BJ (cell line): ENCODE measurements at regions not wholly inside any gene's neighbourhood (a gene's known extent, or its start where the extent isn't known, plus 50 kb on each side); places are given as distances from the start of the nearest gene placed in this dataset.

Source experiments
- CTCF ChIA-PET: fragments of 350-600 bp; formaldehyde crosslinking; extraction: SDS; loops from one replicate; lab custom pipeline; 2021; ENCODE audit warnings: antibody characterized with exemption, inconsistent platforms; lab: Yijun Ruan, JAX
- POLR2A ChIA-PET: fragments of 300-600 bp; sonication (Branson Sonifier 250); formaldehyde crosslinking; extraction: SDS; loops from one replicate; lab custom pipeline; 2021; ENCODE audit warnings: antibody characterized with exemption; lab: Charles Lee
- DNase-seq: peaks from one replicate; pipeline ENCODE4 v3.0.0-alpha.2; 2011; ENCODE audit warnings: low read depth
- H3K27me3 ChIP-seq: 2 replicates; pipeline ENCODE4 v1.6.0; 2011; ENCODE audit warnings: low read length; ENCODE audit not compliant: control insufficient read depth, insufficient read depth
- H3K36me3 ChIP-seq: 2 replicates; pipeline ENCODE4 v1.5.1; 2011; ENCODE audit warnings: low read length; ENCODE audit not compliant: control insufficient read depth, insufficient read depth
- H3K4me3 ChIP-seq: 2 replicates; pipeline ENCODE4 v1.5.1; 2011; ENCODE audit warnings: low read depth, mild to moderate bottlenecking, control low read depth, low read length
- CTCF ChIP-seq: IDR thresholded peaks from 2 replicates; pipeline ENCODE4 v1.5.1; 2011; ENCODE audit warnings: low read depth, mild to moderate bottlenecking, control low read depth, inconsistent platforms, low read length, moderate library complexity; ENCODE audit not compliant: insufficient read depth

GRCh38 chr1:4219111-4219510, 319.0 kb upstream of the C1orf174 start:
- Histone ChIP-seq H3K36me3 (no peaks in the 10 kb centered on the region), H3K27me3 (no peaks in the 10 kb centered on the region), H3K4me3 (no peak overlapping the region)
- ChIA-PET CTCF (no interaction called here), POLR2A (no interaction called here)
- TF ChIP-seq CTCF, result no peak
- no peak for DNase-seq

GRCh38 chr1:4219826-4220225, 319.8 kb upstream of the C1orf174 start:
- H3K27me3 ChIP-seq, result no peaks in the 10 kb centered on the region
- POLR2A ChIA-PET, result no interaction called here
- no peaks in the 10 kb centered on the region for H3K36me3 ChIP-seq
- H3K4me3 ChIP-seq, result no peak overlapping the region
- CTCF ChIA-PET, result no interaction called here
- DNase-seq, result no peak
- TF ChIP-seq CTCF, result no peak

GRCh38 chr1:4220362-4220761, 320.3 kb upstream of the C1orf174 start:
- Histone ChIP-seq H3K27me3 (no peaks in the 10 kb centered on the region), H3K4me3 (no peak overlapping the region), H3K36me3 (no peaks in the 10 kb centered on the region)
- TF ChIP-seq CTCF, result no peak
- ChIA-PET POLR2A (no interaction called here), CTCF (no interaction called here)
- no peak for DNase-seq

- CTCF ChIA-PET, result no interaction called here
- POLR2A ChIA-PET, result no interaction called here
- Histone ChIP-seq H3K36me3 (no peaks in the 10 kb centered on the region), H3K27me3 (no peaks in the 10 kb centered on the region), H3K4me3 (no peak overlapping the region)
- no peak for TF ChIP-seq CTCF
- DNase-seq, result no peak
Observed at GRCh38 chr1:4221107-4221506, 321.0 kb upstream of the C1orf174 start.

GRCh38 chr1:4224684-4225467, 324.8 kb upstream of the C1orf174 start:
- Histone ChIP-seq H3K27me3 (no peaks in the 10 kb centered on the region), H3K36me3 (no peaks in the 10 kb centered on the region), H3K4me3 (no peak overlapping the region)
- CTCF ChIA-PET, result no interaction called here
- POLR2A ChIA-PET, result no interaction called here
- TF ChIP-seq CTCF, result no peak
- no peak for DNase-seq
